SHP77 (cell line): ENCODE measurements at regions not wholly inside any gene's neighbourhood (a gene's known extent, or its start where the extent isn't known, plus 50 kb on each side); places are given as distances from the start of the nearest gene placed in this dataset.

Experiments
- DNase-seq, 2 experiments: peaks; one replicate each; lab custom pipeline; 2025; lab: John Stamatoyannopoulos, UW

DNA sequence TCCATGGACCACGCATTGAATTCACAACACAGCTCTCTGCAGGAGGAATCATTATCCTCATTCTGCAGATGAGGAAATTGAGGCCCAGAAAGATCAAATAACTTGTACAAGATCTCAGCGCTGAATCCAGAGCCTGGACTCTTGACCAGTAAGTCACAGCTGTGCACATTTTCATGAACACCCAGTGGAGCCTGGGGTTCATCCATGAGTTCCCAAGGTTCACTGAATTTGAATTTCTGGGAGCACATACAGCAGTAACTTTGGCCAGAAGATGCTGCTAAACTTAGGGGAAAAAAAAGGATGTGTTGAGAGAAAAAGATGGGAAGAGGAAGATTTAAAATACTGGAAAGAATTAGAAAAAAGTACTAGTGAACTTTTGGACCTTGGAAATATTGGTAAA lies 218.7 kb upstream of the PPARGC1A start:
- no peak for DNase-seq

DNA sequence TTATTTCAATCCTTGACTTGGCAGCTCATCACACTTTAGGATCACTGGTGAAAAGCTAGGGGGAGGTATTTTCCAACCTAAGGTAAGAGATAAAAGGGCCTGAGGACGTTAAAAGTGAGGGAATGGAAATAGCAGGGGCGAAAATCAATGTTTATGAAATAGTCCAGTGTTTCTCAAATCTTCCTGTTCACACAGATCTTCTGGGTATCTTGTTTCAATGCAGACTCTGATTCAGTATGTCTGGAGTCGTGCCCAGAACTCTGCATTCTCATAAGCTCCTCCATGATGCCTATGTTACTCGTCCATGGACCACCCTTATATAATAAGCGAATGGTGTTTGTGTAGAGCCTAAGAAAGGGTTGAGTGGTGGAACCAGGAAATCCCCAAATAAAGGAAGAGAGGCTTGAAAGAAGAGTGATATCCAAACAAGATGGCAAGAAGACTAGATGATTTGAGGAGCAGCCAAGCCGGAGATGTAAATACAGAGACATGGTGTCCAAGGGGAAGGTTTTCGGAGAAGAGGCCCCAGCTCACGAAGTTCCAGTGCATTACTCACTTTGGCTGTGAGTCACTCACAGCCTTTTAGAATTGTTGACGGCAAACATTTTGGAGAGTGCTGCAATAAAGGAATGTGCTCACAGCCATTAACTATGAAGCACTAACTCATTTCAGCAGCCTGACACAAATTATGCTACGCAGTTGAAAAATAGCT lies 215.6 kb upstream of the PPARGC1A start:
- no peak for DNase-seq

- peak in 1 of 2 experiments; percentile 19 for DNase-seq
These were observed 214.3 kb upstream of the PPARGC1A start for GRCh38 chr4:24104158-24104565.

GRCh38 chr4:24103434-24104157 lies 213.7 kb upstream of the PPARGC1A start:
- no peak for DNase-seq

DNA sequence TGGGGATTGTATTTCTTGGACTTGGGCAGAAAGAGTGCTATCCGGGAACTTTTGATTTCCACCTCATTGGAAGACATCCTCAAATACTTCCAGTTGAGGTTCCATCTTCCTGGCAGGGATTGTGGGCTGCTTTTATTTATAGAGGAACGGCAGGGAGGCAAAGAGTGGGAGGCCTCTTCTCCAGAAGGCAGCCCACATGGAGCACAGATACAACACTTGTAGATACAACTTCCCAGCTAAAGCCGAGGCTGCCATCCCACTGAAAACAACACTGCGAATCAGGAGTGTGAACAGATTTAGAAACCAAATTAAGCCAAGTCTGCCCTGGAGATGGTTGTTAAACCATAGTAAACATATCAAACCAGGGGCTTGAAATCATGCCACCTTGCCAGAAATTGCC lies 212.8 kb upstream of the PPARGC1A start:
- no peak for DNase-seq

GRCh38 chr4:24096603-24097002 lies 206.8 kb upstream of the PPARGC1A start:
- DNase-seq = no peak

DNA sequence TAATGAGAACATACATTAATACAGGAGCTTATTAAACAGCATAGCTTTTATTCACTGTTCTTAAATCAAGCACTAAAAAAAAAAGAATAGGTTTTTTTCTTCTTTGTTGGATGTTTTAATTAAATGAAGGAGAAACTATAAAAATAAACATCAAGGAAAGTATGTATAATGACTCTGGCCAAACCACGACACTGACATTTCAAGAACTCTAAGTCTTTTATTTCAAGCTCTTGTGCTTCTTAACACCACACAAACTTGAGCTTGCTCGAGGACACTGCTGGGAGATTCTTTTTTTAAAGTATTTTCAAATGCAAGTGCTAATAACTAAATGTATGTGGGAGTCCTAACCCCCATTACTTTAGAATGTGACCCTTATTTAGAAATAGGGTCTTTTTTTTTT lies 204.9 kb upstream of the PPARGC1A start:
- DNase-seq = no peak

GRCh38 chr4:24093446-24093845 lies 203.6 kb upstream of the PPARGC1A start:
- no peak for DNase-seq

GRCh38 chr4:24091639-24092233 lies 201.9 kb upstream of the PPARGC1A start:
- DNase-seq = no peak

- no peak for DNase-seq
These were observed 200.1 kb upstream of the PPARGC1A start for GRCh38 chr4:24089851-24090534.

- DNase-seq = no peak
These were observed 191.0 kb upstream of the PPARGC1A start for GRCh38 chr4:24080871-24081270.

GRCh38 chr4:24078347-24078962 lies 188.6 kb upstream of the PPARGC1A start:
- DNase-seq = no peak

DNA sequence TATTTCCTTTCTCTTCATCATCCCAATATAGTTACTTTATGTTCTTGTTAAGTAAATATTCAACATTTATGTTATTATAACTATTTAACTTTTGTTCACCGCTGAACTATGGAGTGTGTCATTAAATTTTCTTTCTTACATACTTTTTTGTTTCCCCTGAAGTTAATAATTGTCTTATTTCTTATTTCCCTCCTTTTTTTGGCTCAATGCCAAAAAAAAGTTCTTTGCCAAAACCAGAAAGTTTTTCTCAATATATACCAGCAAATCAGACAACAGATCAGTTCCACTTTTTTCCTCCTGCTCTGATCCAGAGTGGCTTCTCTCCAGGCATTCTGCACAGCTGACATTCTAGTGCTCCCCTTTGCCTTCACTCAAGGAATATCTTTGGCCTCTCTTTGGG lies 187.0 kb upstream of the PPARGC1A start:
- no peak for DNase-seq

DNA sequence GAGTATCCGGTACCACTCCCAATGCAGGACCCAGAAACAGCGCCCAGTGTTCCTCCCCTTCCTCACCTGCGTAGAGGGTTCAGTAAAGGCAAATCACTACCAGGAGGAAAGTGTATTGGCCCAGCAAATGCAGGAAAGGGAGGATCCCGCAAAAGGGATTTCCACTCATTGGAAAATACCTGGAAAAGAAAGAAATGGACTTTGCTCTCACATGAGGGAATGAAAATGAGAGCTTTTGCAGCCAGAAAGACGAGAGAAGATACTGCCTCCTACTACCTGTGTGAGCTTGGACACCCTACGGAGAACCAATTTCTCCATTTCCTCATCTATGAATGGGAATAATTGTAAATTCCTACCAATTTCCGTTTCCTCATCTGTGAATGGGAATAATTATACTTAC lies 184.1 kb upstream of the PPARGC1A start:
- DNase-seq = no peak

DNA sequence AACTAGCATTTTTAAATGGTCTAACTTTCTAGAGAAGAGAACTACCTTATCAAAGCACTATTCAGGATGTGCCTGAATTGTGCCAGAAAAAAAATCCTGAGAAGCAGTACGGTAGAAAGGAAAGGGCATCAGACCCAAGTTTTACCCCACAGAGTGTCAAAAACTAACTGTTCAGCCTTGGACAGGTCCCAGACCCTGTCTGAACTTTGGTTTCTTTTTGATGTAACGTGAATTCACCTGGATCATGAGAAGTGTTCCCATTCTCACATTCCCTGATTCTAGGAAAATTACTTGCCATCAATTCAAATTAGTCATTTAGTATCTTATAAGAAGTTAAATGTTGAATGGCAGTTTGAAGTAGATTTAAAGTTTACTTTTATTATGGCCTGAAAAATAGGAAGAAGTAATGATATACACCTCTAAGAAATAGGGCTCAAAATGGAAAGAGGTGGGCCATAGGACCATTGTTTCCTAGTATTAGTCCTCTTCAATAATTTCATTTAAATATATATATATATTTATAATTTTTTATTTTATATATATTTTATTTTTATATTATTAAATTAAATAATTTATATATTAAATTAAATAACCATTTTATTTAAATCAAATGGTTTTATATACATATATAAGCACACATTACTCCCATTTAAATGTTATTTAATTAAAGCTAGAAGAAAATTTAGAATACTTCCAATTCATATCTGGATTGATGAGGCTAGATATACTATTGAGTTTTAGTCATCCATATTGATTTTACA lies 181.9 kb upstream of the PPARGC1A start:
- DNase-seq = no peak

DNA sequence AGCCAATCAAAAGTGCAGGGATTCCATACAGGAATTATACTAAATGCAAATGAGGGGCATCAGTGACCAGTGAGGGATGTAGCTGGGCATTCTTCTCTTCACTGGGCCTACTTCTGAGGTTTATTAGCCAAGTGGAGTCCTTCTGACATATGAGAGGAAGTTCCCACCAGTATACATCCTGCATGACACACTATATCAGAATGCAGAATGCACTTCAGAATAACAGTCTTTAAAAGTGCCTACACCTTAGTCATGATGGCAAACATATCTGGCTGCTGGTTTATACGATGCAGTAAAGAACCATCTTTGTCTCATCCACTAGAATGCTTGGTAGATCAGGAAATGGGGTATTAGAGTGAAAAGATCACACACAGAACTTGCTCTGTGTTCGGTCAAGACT lies 180.3 kb upstream of the PPARGC1A start:
- no peak for DNase-seq

- peak; percentile 40 to 46 for DNase-seq
These were observed 177.7 kb upstream of the PPARGC1A start for GRCh38 chr4:24067367-24068193.

GRCh38 chr4:24065974-24066373 lies 176.1 kb upstream of the PPARGC1A start:
- no peak for DNase-seq

- no peak for DNase-seq
These were observed 173.9 kb upstream of the PPARGC1A start for GRCh38 chr4:24063731-24064130.

DNA sequence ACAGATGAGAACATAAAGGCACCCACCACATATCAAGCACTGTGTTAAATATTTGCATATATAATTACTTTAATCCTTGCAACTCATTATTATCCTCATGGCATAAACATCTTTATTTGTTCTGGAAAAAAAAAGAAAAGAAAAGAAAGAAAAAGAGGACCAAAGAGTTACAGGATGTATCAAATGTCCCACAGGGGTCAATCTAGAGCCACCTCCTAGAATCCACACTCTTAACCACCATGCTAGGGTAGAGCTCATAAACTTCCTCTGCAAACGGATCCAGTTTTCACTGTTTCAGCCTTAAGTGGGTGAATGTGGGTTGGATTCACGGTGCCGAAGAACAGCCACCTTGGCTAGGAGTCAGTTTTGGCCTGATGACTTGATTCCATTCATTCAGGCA lies 171.1 kb upstream of the PPARGC1A start:
- DNase-seq = no peak

DNA sequence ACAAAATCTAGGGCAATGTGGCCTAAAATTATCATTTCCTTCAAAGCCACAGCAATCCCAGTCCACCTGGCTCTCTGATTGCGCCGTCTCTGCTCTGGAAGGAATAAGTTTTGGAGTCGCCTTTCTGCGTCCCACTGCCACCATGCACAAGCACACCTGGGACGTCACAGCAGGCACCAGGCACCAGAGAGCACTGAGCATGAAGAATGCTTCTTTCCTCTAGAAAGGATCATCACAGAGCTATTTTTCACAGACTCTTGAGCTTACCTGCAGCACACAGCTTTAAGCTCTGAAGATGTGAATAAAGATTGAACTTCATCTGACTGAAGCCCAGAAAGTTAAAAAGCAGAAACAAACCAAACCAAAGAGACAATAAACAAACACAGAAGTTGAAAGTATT lies 170.0 kb upstream of the PPARGC1A start:
- no peak for DNase-seq
